Dermis blood vessel endothelial cell (primary cell): ENCODE measurements at regions not wholly inside any gene's neighbourhood (a gene's known extent, or its start where the extent isn't known, plus 50 kb on each side); places are given as distances from the start of the nearest gene placed in this dataset.
"Not testable (repeated sequence)": the region's sequence is repeated elsewhere in the genome, so short reads cannot be mapped to it uniquely, and the experiment has no call there.

ENCODE experiments used
- DNase-seq: peaks from one replicate; pipeline ENCODE4 v3.0.0; 2010

DNA sequence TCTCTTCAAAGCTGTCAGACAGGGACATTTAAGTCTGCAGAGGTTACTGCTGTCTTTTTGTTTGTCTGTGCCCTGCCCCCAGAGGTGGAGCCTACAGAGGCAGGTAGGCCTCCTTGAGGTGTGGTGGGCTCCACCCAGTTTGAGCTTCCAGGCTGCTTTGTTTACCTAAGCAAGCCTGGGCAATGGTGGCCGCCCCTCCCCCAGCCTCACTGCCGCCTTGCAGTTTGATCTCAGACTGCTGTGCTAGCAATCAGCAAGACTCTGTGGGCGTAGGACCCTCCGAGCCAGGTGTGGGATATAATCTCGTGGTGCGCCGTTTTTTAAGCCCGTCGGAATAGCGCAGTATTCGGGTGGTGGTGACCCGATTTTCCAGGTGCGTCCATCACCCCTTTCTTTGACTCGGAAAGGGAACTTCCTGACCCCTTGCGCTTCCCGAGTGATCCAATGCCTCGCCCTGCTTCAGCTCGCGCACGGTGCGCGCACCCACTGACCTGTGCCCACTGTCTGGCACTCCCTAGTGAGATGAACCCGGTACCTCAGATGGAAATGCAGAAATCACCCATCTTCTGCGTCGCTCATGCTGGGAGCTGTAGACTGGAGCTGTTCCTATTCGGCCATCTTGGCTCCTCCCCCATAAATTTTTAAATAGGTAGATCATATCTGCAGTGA lies 785.1 kb downstream of the TDRD15 start:
- not testable (repeated sequence) for DNase-seq

DNA sequence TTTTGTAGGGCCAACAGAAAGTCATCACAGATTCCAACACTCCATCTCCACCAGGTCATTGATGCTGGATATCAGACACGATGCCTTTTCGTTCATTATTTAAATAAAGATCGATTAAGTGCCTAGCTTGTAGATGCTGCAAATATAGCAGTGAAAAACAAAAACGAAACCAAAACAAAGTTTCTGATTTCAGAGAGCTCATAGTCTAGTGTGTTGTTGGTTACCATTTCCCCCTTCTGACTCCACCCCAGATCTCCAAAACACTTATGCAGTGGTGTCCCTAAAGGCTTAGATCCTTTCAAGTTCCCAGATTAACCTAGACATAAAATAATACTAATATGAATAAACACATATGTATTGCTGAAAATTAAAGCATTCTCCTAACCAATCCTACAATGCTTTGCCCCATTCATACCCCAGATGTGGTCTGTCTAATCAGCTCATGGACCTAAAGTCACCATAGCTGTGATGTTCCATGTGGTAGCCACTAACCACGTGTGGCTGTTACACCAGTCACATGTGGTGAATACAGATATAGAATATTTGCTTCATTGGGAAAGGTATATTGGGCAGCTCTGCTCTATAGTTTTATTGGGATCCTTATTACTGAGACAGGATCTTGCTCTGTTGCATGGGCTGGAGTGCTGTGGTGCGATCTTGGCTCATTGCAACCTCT lies 787.2 kb downstream of the TDRD15 start:
- DNase-seq: no peak

GRCh38 chr2:21912405-21912804 lies 788.6 kb downstream of the TDRD15 start:
- DNase-seq: no peak

DNA sequence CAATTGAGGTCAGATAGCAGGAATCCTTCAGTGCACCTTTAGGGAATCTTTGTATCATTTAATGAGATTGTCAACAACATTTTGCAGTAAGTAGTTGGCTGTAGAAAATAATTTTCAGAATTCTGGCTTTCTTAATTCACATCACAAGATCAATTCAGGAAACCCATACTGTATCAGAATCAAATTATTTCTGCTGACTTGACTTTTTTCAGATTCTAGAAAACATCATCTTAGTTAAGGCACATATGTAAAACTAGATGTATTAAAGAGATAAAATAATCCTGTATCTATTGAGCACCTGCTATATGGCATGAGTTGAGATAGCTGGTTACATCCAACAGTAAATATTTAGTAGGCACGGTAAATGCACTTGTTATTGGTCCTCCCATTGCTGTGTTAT lies 791.4 kb downstream of the TDRD15 start:
- no peak for DNase-seq

- DNase-seq: no peak
Observed at GRCh38 chr2:21916934-21917522, 793.3 kb downstream of the TDRD15 start.

DNA sequence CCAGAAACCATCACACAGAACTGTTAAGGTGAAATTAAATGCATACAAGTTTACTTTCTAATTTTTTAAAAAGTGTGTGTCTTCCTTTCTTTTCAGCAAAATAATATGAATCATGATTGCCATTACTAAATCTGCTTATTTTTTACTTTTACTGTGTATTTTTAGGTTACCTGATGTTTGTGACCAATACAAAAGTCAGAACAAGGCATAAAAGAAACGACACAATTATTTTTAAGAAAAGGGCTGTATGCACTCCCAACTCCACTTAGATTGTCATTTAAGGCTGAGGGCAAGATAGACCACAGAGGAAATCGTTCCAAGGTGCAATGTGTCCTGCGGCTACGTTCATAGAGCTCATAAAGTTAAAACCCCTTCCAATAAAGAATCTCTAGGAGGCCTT lies 797.0 kb downstream of the TDRD15 start:
- DNase-seq: no peak

- no peak for DNase-seq
Observed at GRCh38 chr2:21924640-21925285, 801.0 kb downstream of the TDRD15 start.

DNA sequence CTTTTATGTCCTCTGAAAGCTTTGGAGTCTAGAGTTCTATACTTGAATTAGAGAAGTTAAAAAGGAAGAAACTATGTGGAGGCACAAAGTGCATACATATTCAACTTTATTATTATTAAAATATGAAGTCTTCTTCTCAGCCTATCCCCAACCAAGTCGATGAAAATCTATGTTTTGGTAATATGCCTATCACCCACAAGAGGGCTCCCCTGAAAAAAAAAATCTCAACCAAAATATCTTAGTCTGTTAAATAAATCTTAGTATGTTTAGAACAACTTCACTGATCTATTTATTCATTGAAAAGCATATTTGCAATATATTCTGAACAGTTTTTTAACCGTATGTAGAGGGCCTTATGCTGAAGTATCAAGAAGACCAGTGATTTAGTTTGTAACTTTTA lies 804.5 kb downstream of the TDRD15 start:
- DNase-seq: no peak

- no peak for DNase-seq
Observed at GRCh38 chr2:21930226-21930625, 806.5 kb downstream of the TDRD15 start.

DNA sequence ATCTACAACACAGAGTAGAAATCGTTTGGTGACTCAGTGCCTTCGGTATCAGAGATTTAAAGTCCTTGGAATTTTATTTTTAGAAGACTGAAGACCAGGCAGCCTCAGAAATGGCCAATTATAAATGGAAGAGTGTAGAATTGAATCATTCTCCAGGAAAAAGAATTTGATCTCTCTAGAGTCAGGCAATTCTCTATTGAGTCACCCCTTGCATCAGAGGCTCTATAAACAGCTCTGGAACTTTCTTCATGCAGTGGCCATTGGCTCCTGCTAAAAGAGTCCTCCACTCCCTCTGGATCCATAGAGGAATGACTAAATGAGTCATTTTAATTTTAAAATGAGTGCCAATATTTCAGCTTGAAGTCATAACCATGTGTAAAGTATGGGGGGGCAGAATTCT lies 816.2 kb downstream of the TDRD15 start:
- no peak for DNase-seq

GRCh38 chr2:21944536-21944935 lies 820.8 kb downstream of the TDRD15 start:
- no peak for DNase-seq

- DNase-seq: no peak
Observed at GRCh38 chr2:21945658-21946057, 821.9 kb downstream of the TDRD15 start.

- DNase-seq: no peak
Observed at GRCh38 chr2:21947046-21947445, 823.3 kb downstream of the TDRD15 start.

DNA sequence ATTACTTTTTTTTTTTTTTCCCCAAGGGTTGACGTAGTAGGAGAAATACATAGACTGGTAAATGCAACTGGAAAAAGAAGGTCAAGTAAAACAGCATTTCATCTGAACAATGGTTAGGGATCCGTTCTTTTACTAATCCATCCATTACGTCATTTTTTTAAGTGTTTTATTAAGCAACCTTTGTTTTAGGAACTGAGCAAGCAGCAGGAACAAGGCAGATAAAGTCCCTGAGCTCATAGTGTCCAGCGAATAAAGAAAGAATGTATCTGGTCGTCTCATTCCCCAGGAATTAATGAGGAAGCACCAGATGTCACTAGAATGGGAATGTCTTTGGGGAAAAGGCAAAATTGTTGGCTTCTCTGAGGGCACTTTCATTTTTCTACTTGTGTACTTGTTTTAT lies 842.4 kb downstream of the TDRD15 start:
- no peak for DNase-seq

- no peak for DNase-seq
Observed at GRCh38 chr2:21970971-21971370, 847.2 kb downstream of the TDRD15 start.

DNA sequence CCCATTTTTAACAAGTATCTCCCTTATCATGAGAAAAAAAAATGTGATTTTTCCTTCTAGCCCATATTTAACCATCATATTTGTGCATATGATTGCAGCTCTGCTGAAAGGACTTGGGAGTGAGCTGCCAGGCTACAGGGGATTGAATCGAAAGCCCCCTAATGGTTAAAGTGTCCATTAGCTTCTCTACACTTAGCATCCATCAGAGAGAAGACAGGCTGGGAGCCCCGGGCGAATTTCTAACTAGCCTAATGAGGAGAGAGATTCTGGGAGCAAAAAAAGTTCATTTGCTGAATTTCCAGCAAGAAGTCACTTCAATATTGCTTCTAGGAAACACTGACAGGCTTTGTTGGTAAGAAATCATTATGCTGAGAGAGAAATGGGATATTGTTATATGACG lies 848.8 kb downstream of the TDRD15 start:
- no peak for DNase-seq

GRCh38 chr2:21981127-21981526 lies 857.4 kb downstream of the TDRD15 start:
- DNase-seq: no peak

DNA sequence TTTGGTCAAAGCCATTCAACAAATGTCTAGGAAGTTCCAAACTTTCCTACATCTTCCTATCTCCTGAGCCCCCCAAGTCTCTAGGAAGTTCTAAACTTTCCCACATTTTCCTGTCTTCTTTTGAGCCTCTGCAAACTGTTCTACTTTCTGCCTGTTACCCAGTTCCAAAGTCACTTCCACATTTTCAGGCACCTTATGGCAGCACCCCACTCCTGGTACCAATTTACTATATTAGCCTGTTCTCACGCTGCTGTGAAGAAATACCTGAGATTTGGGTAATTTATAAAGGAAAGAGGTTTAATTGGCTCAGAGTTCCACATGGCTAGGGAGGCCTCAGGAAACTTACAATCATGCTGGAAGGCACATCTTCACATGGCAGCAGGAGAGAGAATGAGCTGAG lies 869.2 kb downstream of the TDRD15 start:
- DNase-seq: no peak

- no peak for DNase-seq
Observed at GRCh38 chr2:21996339-21996738, 872.6 kb downstream of the TDRD15 start.

DNA sequence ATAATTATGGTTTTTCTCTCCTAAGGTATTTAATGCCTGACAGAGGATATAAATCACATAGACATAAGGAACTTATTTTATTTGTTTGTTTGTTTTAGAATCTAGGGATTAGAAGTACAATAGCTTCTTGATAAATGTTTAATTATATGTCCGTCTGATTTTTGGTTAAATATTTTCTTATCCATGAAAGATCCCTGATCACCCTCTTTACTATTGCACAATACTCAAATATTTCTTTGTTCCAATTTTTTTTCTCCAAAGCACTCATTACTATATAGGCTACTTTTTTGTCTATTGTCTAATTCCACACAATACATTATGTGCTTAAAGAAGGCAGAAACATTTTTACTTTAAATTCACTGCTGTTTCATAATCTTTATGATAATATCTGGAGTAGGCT lies 875.8 kb downstream of the TDRD15 start:
- no peak for DNase-seq

GRCh38 chr2:22002066-22002465 lies 878.3 kb downstream of the TDRD15 start:
- DNase-seq: no peak

DNA sequence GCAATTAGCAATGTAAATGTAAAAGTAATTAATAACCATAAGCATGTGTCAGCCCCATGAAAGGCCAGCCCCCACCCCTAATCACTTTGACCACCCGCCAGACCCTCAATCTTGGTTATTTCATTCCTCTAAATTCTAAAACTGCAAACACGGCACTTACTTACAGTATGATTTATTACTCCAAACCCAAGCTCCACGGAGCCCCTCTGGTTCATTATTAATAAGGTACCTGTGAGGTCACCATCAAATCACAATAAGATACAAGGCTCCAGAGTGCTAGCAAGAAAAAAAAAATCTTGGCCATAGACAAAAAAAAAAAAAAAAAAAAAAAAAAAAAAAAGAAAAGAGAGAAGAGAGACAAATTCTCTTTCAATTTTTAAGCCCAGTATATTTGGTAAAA lies 879.5 kb downstream of the TDRD15 start:
- DNase-seq: no peak

DNA sequence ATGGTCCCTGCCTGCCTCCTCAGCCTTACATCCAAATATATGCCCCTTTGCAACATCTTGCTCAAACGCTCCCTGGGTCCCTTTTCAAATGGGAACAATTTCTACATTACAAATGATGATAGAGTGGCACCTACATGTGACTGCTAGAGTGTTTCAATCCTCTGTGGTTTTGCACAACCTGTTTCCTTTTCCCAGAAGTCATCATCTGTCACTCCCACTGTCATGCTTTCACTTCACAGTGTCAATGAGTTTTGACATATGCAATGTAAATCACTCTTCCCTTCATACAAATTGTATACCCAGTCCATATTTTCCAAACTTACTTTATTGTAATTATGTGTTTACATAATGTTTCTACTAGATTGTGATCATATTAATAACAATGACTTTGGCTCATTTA lies 887.3 kb downstream of the TDRD15 start:
- no peak for DNase-seq
